Mesodermal cell (in vitro differentiated cells): ENCODE measurements at regions not wholly inside any gene's neighbourhood (a gene's known extent, or its start where the extent isn't known, plus 50 kb on each side); places are given as distances from the start of the nearest gene placed in this dataset.

Experiments
- H3K27ac ChIP-seq: 2 replicates; pipeline ENCODE4 v1.7.0; 2013; ENCODE audit warnings: mild to moderate bottlenecking, low read depth, low read length, moderate library complexity; ENCODE audit not compliant: severe bottlenecking
- H3K36me3 ChIP-seq: 2 replicates; pipeline ENCODE4 v1.7.1; 2013; ENCODE audit warnings: mild to moderate bottlenecking, low read length, moderate library complexity; ENCODE audit not compliant: control insufficient read depth, insufficient read depth
- H3K4me1 ChIP-seq: one replicate; pipeline ENCODE4 v1.7.1; 2013; ENCODE audit warnings: mild to moderate bottlenecking, low read length; ENCODE audit not compliant: insufficient read depth, control insufficient read depth, poor library complexity, severe bottlenecking
- H3K4me3 ChIP-seq: 2 replicates; pipeline ENCODE4 v1.7.0; 2013; ENCODE audit warnings: low read length, control low read depth, mild to moderate bottlenecking; ENCODE audit not compliant: insufficient read depth, poor library complexity, severe bottlenecking; ENCODE audit errors: extremely low read depth
- H3K9me3 ChIP-seq: 2 replicates; pipeline ENCODE4 v1.7.1; 2013; ENCODE audit warnings: mild to moderate bottlenecking, low read length, moderate library complexity; ENCODE audit not compliant: control insufficient read depth
- WGBS, 2 experiments: methylation state at CpG; one replicate each; pipeline ENCODE4 v1.1.5; 2013; ENCODE audit warnings: missing lambda C conversion rate in 2 of 2; ENCODE audit not compliant: insufficient coverage in 2 of 2; 5-methylcytosine and 5-hydroxymethylcytosine counted together

- no peak overlapping the region for H3K27ac ChIP-seq
- no peak overlapping the region for H3K4me3 ChIP-seq
- no peaks in the 10 kb centered on the region for H3K36me3 ChIP-seq
- peaks cover 9% of the 10 kb centered on the region for H3K9me3 ChIP-seq
- no peaks in the 10 kb centered on the region for H3K4me1 ChIP-seq
These were observed 92.5 kb downstream of the ATP23 start for GRCh38 chr12:58033831-58034230.

GRCh38 chr12:58034311-58034710, 92.9 kb downstream of the ATP23 start:
- peaks cover 9% of the 10 kb centered on the region for H3K9me3 ChIP-seq
- 67 to 74% methylated on average over 3 of the region's 3 CpGs for WGBS, 2 experiments
- H3K4me3 ChIP-seq, result no peak overlapping the region
- no peaks in the 10 kb centered on the region for H3K36me3 ChIP-seq
- no peak overlapping the region for H3K27ac ChIP-seq
- H3K4me1 ChIP-seq, result no peaks in the 10 kb centered on the region

GRCh38 chr12:58034712-58035111, 93.3 kb downstream of the ATP23 start:
- no CpG with 5 or more reads among the region's 1 CpG for WGBS, 2 experiments
- Histone ChIP-seq H3K4me1 (no peaks in the 10 kb centered on the region), H3K4me3 (no peak overlapping the region), H3K9me3 (peaks cover 9% of the 10 kb centered on the region), H3K36me3 (no peaks in the 10 kb centered on the region), H3K27ac (no peak overlapping the region)

- Histone ChIP-seq H3K4me1 (no peaks in the 10 kb centered on the region), H3K9me3 (no peaks in the 10 kb centered on the region), H3K36me3 (no peaks in the 10 kb centered on the region), H3K27ac (no peak overlapping the region), H3K4me3 (no peak overlapping the region)
- WGBS, 2 experiments, result 86 to 88% methylated on average over 1 of the region's 2 CpGs
These were observed 100.1 kb downstream of the ATP23 start for GRCh38 chr12:58041441-58041840.

- H3K27ac ChIP-seq, result no peak overlapping the region
- no peak overlapping the region for H3K4me3 ChIP-seq
- H3K4me1 ChIP-seq, result no peaks in the 10 kb centered on the region
- H3K36me3 ChIP-seq, result no peaks in the 10 kb centered on the region
- H3K9me3 ChIP-seq, result no peaks in the 10 kb centered on the region
These were observed 103.6 kb downstream of the ATP23 start for GRCh38 chr12:58044966-58045365.

GRCh38 chr12:58046271-58046670, 104.9 kb downstream of the ATP23 start:
- Histone ChIP-seq H3K27ac (no peak overlapping the region), H3K4me3 (no peak overlapping the region), H3K9me3 (peaks cover 5% of the 10 kb centered on the region), H3K36me3 (no peaks in the 10 kb centered on the region), H3K4me1 (no peaks in the 10 kb centered on the region)
- WGBS, 2 experiments, result no CpG with 5 or more reads among the region's 1 CpG

GRCh38 chr12:58051378-58051777, 110.0 kb downstream of the ATP23 start:
- H3K4me3 ChIP-seq, result no peak overlapping the region
- peaks cover 6% of the 10 kb centered on the region for H3K9me3 ChIP-seq
- no peaks in the 10 kb centered on the region for H3K4me1 ChIP-seq
- H3K36me3 ChIP-seq, result no peaks in the 10 kb centered on the region
- no CpG with 5 or more reads among the region's 1 CpG for WGBS, 2 experiments
- no peak overlapping the region for H3K27ac ChIP-seq

GRCh38 chr12:58064666-58065065, 123.3 kb downstream of the ATP23 start:
- H3K36me3 ChIP-seq, result no peaks in the 10 kb centered on the region
- peaks cover 7% of the 10 kb centered on the region for H3K4me1 ChIP-seq
- no CpG with 5 or more reads among the region's 1 CpG for WGBS, 2 experiments
- no peaks in the 10 kb centered on the region for H3K9me3 ChIP-seq
- H3K4me3 ChIP-seq, result no peak overlapping the region
- H3K27ac ChIP-seq, result no peak overlapping the region

- peaks cover 7% of the 10 kb centered on the region for H3K4me1 ChIP-seq
- H3K27ac ChIP-seq, result no peak overlapping the region
- no peaks in the 10 kb centered on the region for H3K9me3 ChIP-seq
- no peaks in the 10 kb centered on the region for H3K36me3 ChIP-seq
- no peak overlapping the region for H3K4me3 ChIP-seq
These were observed 124.9 kb downstream of the ATP23 start for GRCh38 chr12:58066296-58066695.

- no peak overlapping the region for H3K4me3 ChIP-seq
- no peak overlapping the region for H3K27ac ChIP-seq
- H3K36me3 ChIP-seq, result no peaks in the 10 kb centered on the region
- 25% methylated on average over 1 of the region's 1 CpG; no CpG with 5 or more reads in 1 of the 2 experiments for WGBS, 2 experiments
- peaks cover 7% of the 10 kb centered on the region for H3K4me1 ChIP-seq
- H3K9me3 ChIP-seq, result no peaks in the 10 kb centered on the region
These were observed 126.4 kb downstream of the ATP23 start for GRCh38 chr12:58067610-58068387.

- Histone ChIP-seq H3K27ac (no peak overlapping the region), H3K9me3 (no peaks in the 10 kb centered on the region), H3K4me3 (no peak overlapping the region), H3K36me3 (no peaks in the 10 kb centered on the region), H3K4me1 (peaks cover 7% of the 10 kb centered on the region)
These were observed 127.3 kb downstream of the ATP23 start for GRCh38 chr12:58068706-58069105.
